Upper lobe of left lung (tissue), 4 donors: ENCODE measurements at regions not wholly inside any gene's neighbourhood (a gene's known extent, or its start where the extent isn't known, plus 50 kb on each side); places are given as distances from the start of the nearest gene placed in this dataset.

Source experiments
- CTCF ChIP-seq, 6 experiments: fragments of 450-650 bp in 4 of 6; fragments of 200-600 bp in 2 of 6; sonication (generic) in 2 of 6; IDR thresholded peaks; one replicate each; pipeline ENCODE4 v1.5.1; 2016 to 2019; ENCODE audit warnings: antibody characterized with exemption in 6 of 6
- EP300 ChIP-seq, 4 donors: sonication (generic); formaldehyde crosslinking; IDR thresholded peaks; one replicate each; pipeline ENCODE4 v1.5.1; 2017; ENCODE audit warnings: antibody characterized with exemption in 4 of 4, control low read depth in 2 of 4
- POLR2A ChIP-seq, 4 donors: fragments of 450-650 bp; IDR thresholded peaks; one replicate each; pipeline ENCODE4 v1.5.1; 2016 to 2017; ENCODE audit warnings: antibody characterized with exemption in 4 of 4, mild to moderate bottlenecking in 2 of 4
- POLR2AphosphoS5 ChIP-seq, 2 donors: sonication (generic); formaldehyde crosslinking; IDR thresholded peaks; one replicate each; pipeline ENCODE4 v1.5.1; 2017; ENCODE audit warnings: antibody characterized with exemption in 2 of 2

DNA sequence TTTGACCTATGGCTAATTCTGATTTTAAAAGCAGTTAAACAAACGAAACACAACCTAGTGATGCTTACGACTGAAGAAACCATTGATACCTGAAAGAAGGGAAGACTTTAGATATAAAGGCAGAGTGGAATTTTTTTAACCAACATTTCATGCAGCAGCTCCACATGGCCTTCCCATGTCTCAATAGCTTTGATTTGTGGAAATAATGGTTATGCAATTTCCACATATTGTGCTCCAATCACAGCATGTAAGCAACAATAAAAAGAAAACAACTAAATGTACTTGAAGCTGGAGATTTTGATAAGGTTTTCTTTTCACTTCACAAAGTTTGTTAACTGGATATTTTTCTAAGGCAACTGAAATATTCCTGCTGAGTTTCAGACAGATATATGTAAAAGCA, 82.0 kb upstream of the SLC39A10 start:
- no peak for TF ChIP-seq POLR2A (IDR thresholded peaks at IDR 0.05)
- no peak for TF ChIP-seq CTCF (IDR thresholded peaks at IDR 0.05)
- no peak for TF ChIP-seq POLR2AphosphoS5 (IDR thresholded peaks at IDR 0.05)
- no peak for TF ChIP-seq EP300 (IDR thresholded peaks at IDR 0.05)
